ENCODE measurements at regions not wholly inside any gene's neighbourhood (a gene's known extent, or its start where the extent isn't known, plus 50 kb on each side); places are given as distances from the start of the nearest gene placed in this dataset.
"Not testable (repeated sequence)": the region's sequence is repeated elsewhere in the genome, so short reads cannot be mapped to it uniquely, and the experiment has no call there.

- Histone ChIP-seq H3K4me3 (ENCODE audit: low read depth, low read length) (no peak overlapping the region), H3K9me3 (ENCODE audit: control insufficient read depth, insufficient read depth, low read depth, low read length) (no peaks in the 10 kb centered on the region), H3K4me1 (ENCODE audit: control insufficient read depth, insufficient read depth, low read length) (peaks cover 3% of the 10 kb centered on the region; the same call in 1 of the 2 replicates), H3K9ac (ENCODE audit: low read length) (no peak overlapping the region), H3K36me3 (ENCODE audit: control insufficient read depth, insufficient read depth, low read length) (no peaks in the 10 kb centered on the region), H3K27me3 (ENCODE audit: control insufficient read depth, insufficient read depth, low read length) (no peaks in the 10 kb centered on the region), H3K27ac (ENCODE audit: low read depth, low read length) (no peak overlapping the region)
Observed at GRCh38 chr12:87227162-87227561, 802.0 kb downstream of the C12orf50 start.

DNA sequence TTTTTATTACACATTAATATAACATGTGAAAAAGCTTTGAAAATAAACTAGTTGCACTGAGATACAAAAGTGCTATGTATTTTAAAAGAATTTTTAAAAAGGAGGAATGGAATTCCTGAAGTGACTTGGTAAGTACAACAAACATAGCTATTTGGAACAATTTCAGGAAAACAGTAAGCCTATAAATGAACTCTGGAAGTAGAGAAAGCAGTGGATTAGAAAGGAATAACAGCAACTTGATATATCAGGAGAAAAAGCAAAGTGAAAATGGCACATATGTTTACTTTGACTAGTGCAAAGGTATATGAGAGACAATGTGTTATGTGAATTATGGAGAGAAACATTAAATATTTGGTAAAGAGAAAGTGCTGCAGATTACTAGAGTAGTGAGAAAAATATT is 811.7 kb downstream of the C12orf50 start:
- Histone ChIP-seq H3K9me3 (ENCODE audit: control insufficient read depth, insufficient read depth, low read depth, low read length) (no peaks in the 10 kb centered on the region), H3K27me3 (ENCODE audit: control insufficient read depth, insufficient read depth, low read length) (no peaks in the 10 kb centered on the region), H3K9ac (ENCODE audit: low read length) (no peak overlapping the region), H3K4me3 (ENCODE audit: low read depth, low read length) (no peak overlapping the region), H3K36me3 (ENCODE audit: control insufficient read depth, insufficient read depth, low read length) (no peaks in the 10 kb centered on the region), H3K27ac (ENCODE audit: low read depth, low read length) (no peak overlapping the region), H3K4me1 (ENCODE audit: control insufficient read depth, insufficient read depth, low read length) (no peaks in the 10 kb centered on the region)

- Histone ChIP-seq H3K27ac (ENCODE audit: low read depth, low read length) (no peak overlapping the region), H3K4me3 (ENCODE audit: low read depth, low read length) (no peak overlapping the region), H3K36me3 (ENCODE audit: control insufficient read depth, insufficient read depth, low read length) (no peaks in the 10 kb centered on the region), H3K9me3 (ENCODE audit: control insufficient read depth, insufficient read depth, low read depth, low read length) (no peaks in the 10 kb centered on the region), H3K9ac (ENCODE audit: low read length) (no peak overlapping the region), H3K27me3 (ENCODE audit: control insufficient read depth, insufficient read depth, low read length) (no peaks in the 10 kb centered on the region), H3K4me1 (ENCODE audit: control insufficient read depth, insufficient read depth, low read length) (no peaks in the 10 kb centered on the region)
Observed at GRCh38 chr12:87216436-87216835, 812.8 kb downstream of the C12orf50 start.

GRCh38 chr12:87202189-87202588 is 827.0 kb downstream of the C12orf50 start:
- no peak overlapping the region for H3K4me3 ChIP-seq (ENCODE audit: low read depth, low read length)
- no peaks in the 10 kb centered on the region for H3K27me3 ChIP-seq (ENCODE audit: control insufficient read depth, insufficient read depth, low read length)
- H3K9me3 ChIP-seq (ENCODE audit: control insufficient read depth, insufficient read depth, low read depth, low read length): no peaks in the 10 kb centered on the region; the same call in 1 of the 2 replicates
- no peak overlapping the region for H3K9ac ChIP-seq (ENCODE audit: low read length)
- H3K36me3 ChIP-seq (ENCODE audit: control insufficient read depth, insufficient read depth, low read length): no peaks in the 10 kb centered on the region
- H3K27ac ChIP-seq (ENCODE audit: low read depth, low read length): no peak overlapping the region
- H3K4me1 ChIP-seq (ENCODE audit: control insufficient read depth, insufficient read depth, low read length): no peaks in the 10 kb centered on the region

- Histone ChIP-seq H3K27me3 (ENCODE audit: control insufficient read depth, insufficient read depth, low read length) (no peaks in the 10 kb centered on the region), H3K4me3 (ENCODE audit: low read depth, low read length) (no peak overlapping the region), H3K36me3 (ENCODE audit: control insufficient read depth, insufficient read depth, low read length) (no peaks in the 10 kb centered on the region), H3K9me3 (ENCODE audit: control insufficient read depth, insufficient read depth, low read depth, low read length) (no peaks in the 10 kb centered on the region), H3K27ac (ENCODE audit: low read depth, low read length) (no peak overlapping the region), H3K9ac (ENCODE audit: low read length) (no peak overlapping the region), H3K4me1 (ENCODE audit: control insufficient read depth, insufficient read depth, low read length) (no peaks in the 10 kb centered on the region)
Observed at GRCh38 chr12:87201598-87201997, 827.6 kb downstream of the C12orf50 start.

- no peak overlapping the region for H3K4me3 ChIP-seq (ENCODE audit: low read depth, low read length)
- H3K27me3 ChIP-seq (ENCODE audit: control insufficient read depth, insufficient read depth, low read length): no peaks in the 10 kb centered on the region
- H3K27ac ChIP-seq (ENCODE audit: low read depth, low read length): no peak overlapping the region
- H3K36me3 ChIP-seq (ENCODE audit: control insufficient read depth, insufficient read depth, low read length): no peaks in the 10 kb centered on the region
- no peaks in the 10 kb centered on the region for H3K9me3 ChIP-seq (ENCODE audit: control insufficient read depth, insufficient read depth, low read depth, low read length)
- H3K4me1 ChIP-seq (ENCODE audit: control insufficient read depth, insufficient read depth, low read length): no peaks in the 10 kb centered on the region
- H3K9ac ChIP-seq (ENCODE audit: low read length): no peak overlapping the region
Observed at GRCh38 chr12:87200289-87200979, 828.8 kb downstream of the C12orf50 start.

- Histone ChIP-seq H3K4me1 (ENCODE audit: control insufficient read depth, insufficient read depth, low read length) (no peaks in the 10 kb centered on the region), H3K9ac (ENCODE audit: low read length) (no peak overlapping the region), H3K27me3 (ENCODE audit: control insufficient read depth, insufficient read depth, low read length) (no peaks in the 10 kb centered on the region), H3K27ac (ENCODE audit: low read depth, low read length) (no peak overlapping the region), H3K9me3 (ENCODE audit: control insufficient read depth, insufficient read depth, low read depth, low read length) (no peaks in the 10 kb centered on the region), H3K4me3 (ENCODE audit: low read depth, low read length) (no peak overlapping the region), H3K36me3 (ENCODE audit: control insufficient read depth, insufficient read depth, low read length) (no peaks in the 10 kb centered on the region)
Observed at GRCh38 chr12:87198181-87198580, 831.0 kb downstream of the C12orf50 start.

GRCh38 chr12:87196321-87196720 is 832.9 kb downstream of the C12orf50 start:
- Histone ChIP-seq H3K4me3 (ENCODE audit: low read depth, low read length) (no peak overlapping the region), H3K27me3 (ENCODE audit: control insufficient read depth, insufficient read depth, low read length) (no peaks in the 10 kb centered on the region), H3K9me3 (ENCODE audit: control insufficient read depth, insufficient read depth, low read depth, low read length) (no peaks in the 10 kb centered on the region), H3K36me3 (ENCODE audit: control insufficient read depth, insufficient read depth, low read length) (no peaks in the 10 kb centered on the region), H3K27ac (ENCODE audit: low read depth, low read length) (no peak overlapping the region), H3K9ac (ENCODE audit: low read length) (no peak overlapping the region), H3K4me1 (ENCODE audit: control insufficient read depth, insufficient read depth, low read length) (no peaks in the 10 kb centered on the region)

- H3K9me3 ChIP-seq (ENCODE audit: control insufficient read depth, insufficient read depth, low read depth, low read length); H3K4me3 ChIP-seq (ENCODE audit: low read depth, low read length); H3K27ac ChIP-seq (ENCODE audit: low read depth, low read length); H3K4me1 ChIP-seq (ENCODE audit: control insufficient read depth, insufficient read depth, low read length); H3K9ac ChIP-seq (ENCODE audit: low read length); H3K36me3 ChIP-seq (ENCODE audit: control insufficient read depth, insufficient read depth, low read length); H3K27me3 ChIP-seq (ENCODE audit: control insufficient read depth, insufficient read depth, low read length): not testable (repeated sequence)
Observed at GRCh38 chr12:87194389-87194788, 834.8 kb downstream of the C12orf50 start.

GRCh38 chr12:87185367-87185766 is 843.8 kb downstream of the C12orf50 start:
- no peak overlapping the region for H3K27ac ChIP-seq (ENCODE audit: low read depth, low read length)

DNA sequence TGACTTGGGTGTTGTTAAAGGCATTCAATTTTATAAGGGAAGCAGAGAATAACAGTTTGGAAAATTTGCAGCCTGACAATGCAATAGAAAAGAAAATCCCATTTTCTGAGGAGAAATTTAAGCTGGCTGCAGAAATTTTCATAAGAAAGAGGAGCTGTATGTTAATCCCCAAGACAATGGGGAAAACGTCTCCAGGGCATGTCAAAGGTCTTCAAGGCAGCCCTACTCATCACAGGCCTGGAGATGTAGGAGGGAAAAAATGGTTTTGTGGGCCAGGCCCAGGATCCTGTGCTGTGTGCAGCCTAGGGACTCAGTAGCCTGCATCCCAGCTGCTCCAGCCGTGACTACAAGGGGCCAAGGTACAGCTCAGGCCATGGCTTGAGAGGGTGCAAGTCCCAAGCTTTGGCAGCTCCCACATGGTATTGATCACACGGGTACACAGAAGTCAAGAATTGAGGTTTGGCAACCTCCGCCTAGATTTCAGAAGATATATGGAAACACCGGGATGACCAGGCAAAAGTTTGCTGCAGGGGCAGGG is 846.4 kb downstream of the C12orf50 start:
- Histone ChIP-seq H3K9me3 (ENCODE audit: control insufficient read depth, insufficient read depth, low read depth, low read length) (no peaks in the 10 kb centered on the region), H3K27ac (ENCODE audit: low read depth, low read length) (no peak overlapping the region), H3K27me3 (ENCODE audit: control insufficient read depth, insufficient read depth, low read length) (no peaks in the 10 kb centered on the region), H3K4me1 (ENCODE audit: control insufficient read depth, insufficient read depth, low read length) (peaks cover 3% of the 10 kb centered on the region; the same call in 1 of the 2 replicates), H3K9ac (ENCODE audit: low read length) (no peak overlapping the region), H3K4me3 (ENCODE audit: low read depth, low read length) (no peak overlapping the region), H3K36me3 (ENCODE audit: control insufficient read depth, insufficient read depth, low read length) (no peaks in the 10 kb centered on the region)

More at GRCh38 chr12:87185367-87185766, 843.8 kb downstream of the C12orf50 start:
- Histone ChIP-seq H3K4me1 (ENCODE audit: control insufficient read depth, insufficient read depth, low read length) (peaks cover 3% of the 10 kb centered on the region; the same call in 1 of the 2 replicates), H3K9ac (ENCODE audit: low read length) (no peak overlapping the region), H3K4me3 (ENCODE audit: low read depth, low read length) (no peak overlapping the region), H3K9me3 (ENCODE audit: control insufficient read depth, insufficient read depth, low read depth, low read length) (no peaks in the 10 kb centered on the region), H3K36me3 (ENCODE audit: control insufficient read depth, insufficient read depth, low read length) (no peaks in the 10 kb centered on the region), H3K27me3 (ENCODE audit: control insufficient read depth, insufficient read depth, low read length) (no peaks in the 10 kb centered on the region)

Measured in HUES6 (cell line).